ENCODE measurements at regions not wholly inside any gene's neighbourhood (a gene's known extent, or its start where the extent isn't known, plus 50 kb on each side); places are given as distances from the start of the nearest gene placed in this dataset.
A peak's percentile ranks its signal among the peaks of the same experiment; 100 is the strongest.

GRCh38 chr3:6791161-6791560, 69.8 kb upstream of the GRM7 start:
- H3F3A ChIP-seq (ENCODE audit: low read depth): no peaks in the 10 kb centered on the region
- TF ChIP-seq CTCF (conservative IDR thresholded peaks at IDR 0.05; ENCODE audit: low read length): peak; percentile 44
- no peak for TF ChIP-seq EZH2phosphoT487 (IDR thresholded peaks at IDR 0.05; ENCODE audit: borderline replicate concordance)
- no peaks in the 10 kb centered on the region for H3K4me1 ChIP-seq (ENCODE audit: insufficient read depth, low read length, poor library complexity, severe bottlenecking)
- no peak overlapping the region for H3K9ac ChIP-seq (ENCODE audit: low read depth, low read length, poor library complexity, severe bottlenecking)
- H3K36me3 ChIP-seq (ENCODE audit: insufficient read depth, low read length): no peaks in the 10 kb centered on the region
- H4K20me1 ChIP-seq (ENCODE audit: insufficient read depth, low read length, poor library complexity, severe bottlenecking): no peaks in the 10 kb centered on the region
- H3K9me2 ChIP-seq (replicated peaks; ENCODE audit: low read depth, low read length): no peaks in the 10 kb centered on the region
- no peaks in the 10 kb centered on the region for H3K9me3 ChIP-seq (ENCODE audit: insufficient read depth, low read depth, low read length)
- no peaks in the 10 kb centered on the region for H3K79me2 ChIP-seq (ENCODE audit: insufficient read depth, low read length)
- H2AFZ ChIP-seq (ENCODE audit: low read length): no peak overlapping the region
- H3K27me3 ChIP-seq (ENCODE audit: insufficient read depth, low read length, poor library complexity, severe bottlenecking): no peaks in the 10 kb centered on the region
- no peak overlapping the region for H3K4me3 ChIP-seq (ENCODE audit: low read length, poor library complexity, severe bottlenecking)
- H3K4me2 ChIP-seq (ENCODE audit: low read depth, low read length, poor library complexity, severe bottlenecking): no peak overlapping the region

GRCh38 chr3:6799264-6799915, 61.5 kb upstream of the GRM7 start:
- H3K27me3 ChIP-seq (ENCODE audit: insufficient read depth, low read length, poor library complexity, severe bottlenecking): no peaks in the 10 kb centered on the region
- no peaks in the 10 kb centered on the region for H3K9me3 ChIP-seq (ENCODE audit: insufficient read depth, low read depth, low read length)
- H3K9ac ChIP-seq (ENCODE audit: low read depth, low read length, poor library complexity, severe bottlenecking): no peak overlapping the region
- H3K79me2 ChIP-seq (ENCODE audit: insufficient read depth, low read length): no peaks in the 10 kb centered on the region
- H3K4me3 ChIP-seq (ENCODE audit: low read length, poor library complexity, severe bottlenecking): no peak overlapping the region
- H4K20me1 ChIP-seq (ENCODE audit: insufficient read depth, low read length, poor library complexity, severe bottlenecking): no peaks in the 10 kb centered on the region
- H3K4me2 ChIP-seq (ENCODE audit: low read depth, low read length, poor library complexity, severe bottlenecking): no peak overlapping the region
- H3F3A ChIP-seq (ENCODE audit: low read depth): no peaks in the 10 kb centered on the region
- TF ChIP-seq CTCF (conservative IDR thresholded peaks at IDR 0.05; ENCODE audit: low read length) (peak; percentile 88), EZH2phosphoT487 (IDR thresholded peaks at IDR 0.05; ENCODE audit: borderline replicate concordance) (no peak)
- no peaks in the 10 kb centered on the region for H3K4me1 ChIP-seq (ENCODE audit: insufficient read depth, low read length, poor library complexity, severe bottlenecking)
- no peaks in the 10 kb centered on the region for H3K9me2 ChIP-seq (replicated peaks; ENCODE audit: low read depth, low read length)
- no peak overlapping the region for H2AFZ ChIP-seq (ENCODE audit: low read length)
- H3K36me3 ChIP-seq (ENCODE audit: insufficient read depth, low read length): no peaks in the 10 kb centered on the region

- no peaks in the 10 kb centered on the region for H3K27me3 ChIP-seq (ENCODE audit: insufficient read depth, low read length, poor library complexity, severe bottlenecking)
- TF ChIP-seq EZH2phosphoT487 (IDR thresholded peaks at IDR 0.05; ENCODE audit: borderline replicate concordance): no peak
- no peak for TF ChIP-seq CTCF (conservative IDR thresholded peaks at IDR 0.05; ENCODE audit: low read length)
- no peak overlapping the region for H3K9ac ChIP-seq (ENCODE audit: low read depth, low read length, poor library complexity, severe bottlenecking)
- H3K4me1 ChIP-seq (ENCODE audit: insufficient read depth, low read length, poor library complexity, severe bottlenecking): peaks cover 2% of the 10 kb centered on the region
- H3K9me3 ChIP-seq (ENCODE audit: insufficient read depth, low read depth, low read length): no peaks in the 10 kb centered on the region
- H3K79me2 ChIP-seq (ENCODE audit: insufficient read depth, low read length): no peaks in the 10 kb centered on the region
- H3F3A ChIP-seq (ENCODE audit: low read depth): no peaks in the 10 kb centered on the region
- no peaks in the 10 kb centered on the region for H4K20me1 ChIP-seq (ENCODE audit: insufficient read depth, low read length, poor library complexity, severe bottlenecking)
- H2AFZ ChIP-seq (ENCODE audit: low read length): no peak overlapping the region
- H3K4me2 ChIP-seq (ENCODE audit: low read depth, low read length, poor library complexity, severe bottlenecking): no peak overlapping the region
- no peaks in the 10 kb centered on the region for H3K9me2 ChIP-seq (replicated peaks; ENCODE audit: low read depth, low read length)
- no peak overlapping the region for H3K4me3 ChIP-seq (ENCODE audit: low read length, poor library complexity, severe bottlenecking)
- H3K36me3 ChIP-seq (ENCODE audit: insufficient read depth, low read length): no peaks in the 10 kb centered on the region
Measured at GRCh38 chr3:6803619-6804018, 57.3 kb upstream of the GRM7 start.

All from Loucy (cell line).